ENCODE measurements at regions not wholly inside any gene's neighbourhood (a gene's known extent, or its start where the extent isn't known, plus 50 kb on each side); places are given as distances from the start of the nearest gene placed in this dataset.

DNA sequence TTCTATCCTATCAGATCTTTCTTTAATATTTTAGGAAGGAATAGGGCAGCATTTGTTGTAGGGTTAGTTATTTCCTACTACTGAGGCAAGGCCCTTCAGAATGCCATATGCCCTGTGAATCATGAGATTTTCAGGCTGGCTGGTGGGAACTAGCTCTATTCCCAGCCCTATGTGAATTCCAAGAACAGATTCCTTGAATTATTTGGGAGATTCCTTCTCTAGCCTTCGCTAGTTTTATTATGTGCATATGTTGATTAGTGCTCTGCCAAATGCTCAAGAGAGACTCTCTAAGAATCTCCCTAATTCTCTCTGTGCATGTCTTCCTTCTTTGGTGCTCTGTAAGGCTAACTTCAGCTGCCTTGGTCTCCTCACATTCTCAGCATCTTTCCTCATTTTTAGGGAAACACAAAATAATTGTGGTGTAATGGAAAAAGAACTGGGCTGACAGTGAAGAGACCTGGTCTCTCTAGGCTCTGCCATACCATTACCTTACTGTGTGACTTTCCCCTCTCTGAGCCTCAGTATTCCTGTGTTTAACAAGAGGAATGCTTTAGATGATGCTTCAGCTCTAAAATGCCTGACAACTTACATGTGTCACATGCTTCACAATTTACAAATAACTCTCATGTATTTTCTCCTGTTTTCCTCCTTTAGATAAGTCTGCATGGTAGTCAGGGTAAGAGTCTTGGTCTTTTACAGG is 79.7 kb downstream of the VMA21 start:
- H3K9me3 Mint-ChIP-seq: no peaks in the 10 kb centered on the region
- ATAC-seq (no peak), DNase-seq (ENCODE audit: low spot score in 2 of 2) (no peak)
- no peak overlapping the region for H3K4me3 Mint-ChIP-seq
- H3K27ac Mint-ChIP-seq: no peak overlapping the region
- H3K36me3 Mint-ChIP-seq: no peaks in the 10 kb centered on the region
- no peaks in the 10 kb centered on the region for H3K4me1 Mint-ChIP-seq

DNA sequence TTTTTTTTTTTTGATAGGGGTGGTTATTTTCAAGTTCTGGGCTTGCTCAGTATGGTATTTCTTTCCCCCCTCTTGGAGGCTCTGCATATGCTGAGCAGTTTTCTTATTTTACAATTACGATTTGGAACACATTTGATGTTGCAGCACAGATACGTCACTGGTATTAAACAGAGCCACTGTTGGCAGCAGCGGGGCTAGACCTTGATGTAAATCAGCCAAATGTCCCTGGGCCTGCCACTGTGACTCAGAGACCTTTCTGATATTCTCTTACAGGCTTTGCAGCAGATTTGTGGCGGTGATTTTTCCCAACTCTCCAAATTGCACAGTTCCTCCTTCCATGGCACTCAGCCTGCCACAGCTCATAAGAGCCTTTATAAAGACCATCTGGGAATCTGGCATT is 81.1 kb downstream of the VMA21 start:
- H3K36me3 Mint-ChIP-seq: no peaks in the 10 kb centered on the region
- DNase-seq (ENCODE audit: low spot score in 2 of 2) (no peak), ATAC-seq (no peak)
- no peaks in the 10 kb centered on the region for H3K9me3 Mint-ChIP-seq
- no peaks in the 10 kb centered on the region for H3K4me1 Mint-ChIP-seq
- no peak overlapping the region for H3K4me3 Mint-ChIP-seq
- no peak overlapping the region for H3K27ac Mint-ChIP-seq

DNA sequence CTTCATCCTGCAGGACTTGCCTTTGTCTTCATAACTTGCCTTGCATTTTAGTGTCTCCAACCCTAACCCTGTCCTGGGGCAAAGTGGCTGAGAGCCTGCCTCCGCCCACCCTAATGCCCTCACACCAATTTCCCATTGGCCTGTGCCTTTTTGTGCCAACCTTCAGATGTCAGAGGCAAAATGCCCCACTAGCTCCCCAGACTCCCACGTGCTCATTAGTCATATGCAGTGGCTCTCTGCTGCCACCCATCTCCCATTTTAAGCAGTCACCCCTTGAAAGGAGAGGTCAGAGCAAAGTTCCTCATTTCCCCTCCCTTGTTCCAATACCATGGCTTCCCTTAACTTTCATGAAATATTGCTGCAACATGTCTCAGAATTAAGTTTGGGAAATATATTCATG is 74.8 kb upstream of the PASD1 start:
- Mint-ChIP-seq H3K4me1 (peaks cover 6% of the 10 kb centered on the region), H3K27ac (no peak overlapping the region), H3K36me3 (no peaks in the 10 kb centered on the region), H3K9me3 (no peaks in the 10 kb centered on the region), H3K4me3 (no peak overlapping the region)
- ATAC-seq (peak; percentile 43), DNase-seq (ENCODE audit: low spot score in 2 of 2) (no peak)

DNA sequence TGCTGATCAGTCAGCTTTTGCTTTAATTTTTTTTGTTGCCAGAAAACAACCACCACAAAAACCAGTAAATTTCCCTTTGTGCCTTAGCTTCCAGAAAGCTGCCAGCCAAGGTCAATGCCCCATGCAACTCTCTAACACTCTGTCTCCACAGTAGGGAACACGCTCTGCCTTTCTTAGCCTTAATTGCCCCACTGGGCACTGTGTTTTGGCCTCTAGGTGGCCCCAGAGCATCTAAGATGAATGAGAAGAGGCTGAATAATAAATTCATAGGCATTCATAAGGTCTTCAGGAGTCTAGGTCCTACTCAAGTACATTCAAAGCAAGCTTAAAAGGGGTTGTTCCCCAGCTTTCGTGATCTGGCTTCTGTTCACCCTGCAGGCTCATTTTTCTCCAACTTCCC is 57.7 kb upstream of the PASD1 start:
- Mint-ChIP-seq H3K27ac (no peak overlapping the region), H3K9me3 (no peaks in the 10 kb centered on the region), H3K36me3 (no peaks in the 10 kb centered on the region), H3K4me3 (no peak overlapping the region), H3K4me1 (no peaks in the 10 kb centered on the region)
- ATAC-seq (no peak), DNase-seq (ENCODE audit: low spot score in 2 of 2) (no peak)

DNA sequence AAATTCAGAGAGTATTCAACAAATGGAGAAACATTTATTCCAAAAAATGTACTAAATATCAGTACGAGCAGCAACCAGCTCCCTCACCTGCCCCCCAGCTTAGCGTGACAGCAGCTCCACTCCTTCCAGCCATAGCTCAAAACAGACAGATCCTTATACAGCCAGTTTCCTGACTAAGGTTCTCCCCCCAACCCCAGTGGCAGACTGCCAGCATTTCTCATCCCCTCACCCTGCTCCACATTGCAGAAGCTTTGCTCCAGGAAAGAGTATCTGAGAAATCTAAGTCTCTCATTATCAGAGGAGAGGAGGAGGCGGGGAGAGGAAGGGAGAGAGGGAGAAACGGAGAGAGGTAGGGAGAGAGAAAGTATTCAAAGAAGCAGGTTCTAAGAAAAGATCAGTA is 53.3 kb upstream of the PASD1 start:
- Mint-ChIP-seq H3K36me3 (no peaks in the 10 kb centered on the region), H3K27ac (no peak overlapping the region), H3K9me3 (no peaks in the 10 kb centered on the region), H3K4me1 (no peaks in the 10 kb centered on the region), H3K4me3 (no peak overlapping the region)
- DNase-seq (ENCODE audit: low spot score in 2 of 2): no peak
- no peak for ATAC-seq

DNA sequence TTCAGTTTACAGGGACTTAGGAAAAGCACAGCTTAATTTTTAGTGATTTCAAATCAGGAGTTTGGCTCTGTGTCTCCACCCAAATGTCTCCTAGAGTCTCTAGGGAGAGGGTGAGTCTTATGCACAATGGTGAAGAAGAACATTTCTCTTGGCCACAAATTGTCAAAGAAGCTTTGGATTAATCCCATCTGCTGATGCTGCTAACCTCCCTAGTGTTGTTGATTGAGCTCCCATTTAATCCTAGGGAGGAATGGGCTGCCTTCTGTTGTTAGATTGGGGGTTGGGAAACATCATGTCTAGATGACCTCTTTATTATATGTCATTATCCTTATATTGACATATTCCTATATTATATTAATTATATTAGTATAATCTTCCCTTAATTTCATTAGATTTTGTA is 50.0 kb upstream of the PASD1 start:
- no peak for DNase-seq (ENCODE audit: low spot score in 2 of 2)
- ATAC-seq: no peak
- H3K4me3 Mint-ChIP-seq: no peak overlapping the region
- H3K4me1 Mint-ChIP-seq: no peaks in the 10 kb centered on the region
- H3K9me3 Mint-ChIP-seq: no peaks in the 10 kb centered on the region
- H3K27ac Mint-ChIP-seq: no peak overlapping the region
- no peaks in the 10 kb centered on the region for H3K36me3 Mint-ChIP-seq

Measured in stimulated activated effector memory CD8-positive, alpha-beta T cell treated with anti-CD3 and anti-CD28 coated beads, Interleukin-12 subunit alpha, Interleukin-12 subunit beta, amount 100 ng/mL, for 72 hours (primary cell).